HCT116 (cell line): ENCODE measurements at regions not wholly inside any gene's neighbourhood (a gene's known extent, or its start where the extent isn't known, plus 50 kb on each side); places are given as distances from the start of the nearest gene placed in this dataset.

Experiments
- ATAC-seq: fragments of 200-7000 bp; cut with Tn5 transposase; 2 replicates; pipeline ENCODE4 v1.9.1; 2020; ENCODE audit warnings: mild to moderate bottlenecking, moderate library complexity
- BruUV-seq: library from RNA; stranded (reverse); fragments of 400-500 nt; replicated peaks from 2 replicates; lab custom pipeline; 2021; lab: Mats Ljungman, UMichigan
- CTCF ChIA-PET: fragments of 300-600 bp; sonication (Branson Sonifier 250); formaldehyde crosslinking; loops from one replicate; lab custom pipeline; 2021; ENCODE audit warnings: antibody characterized with exemption; lab: Charles Lee
- POLR2A ChIA-PET: fragments of 300-600, 350-600 bp; sonication (Branson Sonifier 250); formaldehyde crosslinking; loops from one replicate; lab custom pipeline; 2021; ENCODE audit warnings: antibody characterized with exemption; lab: Charles Lee
- RAD21 ChIA-PET, 2 experiments: fragments of 300-600 bp; sonication (Branson Sonifier 250); formaldehyde crosslinking; loops; one replicate each; lab custom pipeline; 2023; ENCODE audit warnings: low total read pairs in 2 of 2; ENCODE audit not compliant: uncharacterized antibody in 2 of 2, unreplicated experiment in 2 of 2, low non-redundant PET in 1 of 2; lab: Charles Lee
- DNase-seq: peaks from one replicate; pipeline ENCODE4 v3.0.0-alpha.2; 2010; ENCODE audit warnings: low read depth, low spot score
- H2AFZ ChIP-seq: fragments of 200-600 bp; shearing (Covaris generic), sonication (generic); 2 replicates; pipeline ENCODE4 v1.6.1; 2017; ENCODE audit warnings: low read depth, mixed run types, mixed read lengths, antibody characterized with exemption, low read length; ENCODE audit not compliant: poor library complexity, severe bottlenecking
- H3K27ac ChIP-seq: 2 replicates; pipeline ENCODE4 v1.5.1; 2012; ENCODE audit warnings: low read depth, low read length
- H3K27me3 ChIP-seq: fragments of 200-600 bp; sonication (generic); 2 replicates; pipeline ENCODE4 v1.6.1; 2016; ENCODE audit warnings: mixed run types, low read length, mixed read lengths; ENCODE audit not compliant: insufficient read depth
- H3K36me3 ChIP-seq, 2 experiments: fragments of 200-500 bp in 1 of 2; fragments of 200-600 bp in 1 of 2; sonication (Bioruptor generic) in 1 of 2; sonication (generic) in 1 of 2; 2 replicates each; pipeline versions ENCODE4 v1.5.1 to v1.6.1; 2014 to 2016; ENCODE audit warnings: low read length in 2 of 2, inconsistent platforms in 1 of 2, mixed read lengths in 1 of 2, mixed run types in 1 of 2; ENCODE audit not compliant: insufficient read depth in 2 of 2, control insufficient read depth in 1 of 2
- H3K4me1 ChIP-seq, 2 experiments: fragments of 200-600 bp in 1 of 2; sonication (generic) in 1 of 2; 2 replicates each; pipeline versions ENCODE4 v1.5.1 to v1.6.1; 2012 to 2017; ENCODE audit warnings: low read length in 2 of 2, inconsistent platforms in 1 of 2, mild to moderate bottlenecking in 1 of 2, mixed read lengths in 1 of 2, mixed run types in 1 of 2, moderate library complexity in 1 of 2; ENCODE audit not compliant: insufficient read depth in 2 of 2, control insufficient read depth in 1 of 2
- H3K4me2 ChIP-seq: fragments of 200-600 bp; sonication (generic); 2 replicates; pipeline ENCODE4 v1.6.1; 2017; ENCODE audit warnings: mixed run types, low read length, mixed read lengths
- H3K4me3 ChIP-seq, 2 experiments: fragments of 200-600 bp in 1 of 2; sonication (generic) in 1 of 2; replicated peaks in 1 of 2; 2 replicates each; pipeline ENCODE4 v1.5.1; 2011 to 2016; ENCODE audit warnings: low read length in 2 of 2, control low read depth in 1 of 2, low read depth in 1 of 2, mild to moderate bottlenecking in 1 of 2, mixed read lengths in 1 of 2, mixed run types in 1 of 2
- H3K79me2 ChIP-seq: fragments of 200-600 bp; sonication (generic); 2 replicates; pipeline ENCODE4 v1.6.1; 2017; ENCODE audit warnings: mild to moderate bottlenecking, mixed run types, low read length, moderate library complexity, mixed read lengths; ENCODE audit not compliant: insufficient read depth
- H3K9ac ChIP-seq: fragments of 200-600 bp; sonication (generic); 2 replicates; pipeline ENCODE4 v1.6.1; 2016; ENCODE audit warnings: low read length, mixed read lengths
- H3K9me2 ChIP-seq: fragments of 200-600 bp; sonication (generic), shearing (Covaris generic); 2 replicates; pipeline ENCODE4 v1.6.1; 2017; ENCODE audit warnings: mixed run types, mild to moderate bottlenecking, moderate library complexity; ENCODE audit not compliant: insufficient read depth
- H3K9me3 ChIP-seq, 2 experiments: fragments of 200-500 bp in 1 of 2; fragments of 200-600 bp in 1 of 2; sonication (Bioruptor generic) in 1 of 2; sonication (generic) in 1 of 2; 2 replicates each; pipeline ENCODE4 v1.6.1; 2014 to 2017; ENCODE audit warnings: low read length in 2 of 2, mixed read lengths in 2 of 2, inconsistent platforms in 1 of 2, low read depth in 1 of 2, mild to moderate bottlenecking in 1 of 2, mixed run types in 1 of 2, moderate library complexity in 1 of 2; ENCODE audit not compliant: control insufficient read depth in 1 of 2, insufficient read depth in 1 of 2
- H4K20me1 ChIP-seq: fragments of 200-600 bp; sonication (generic), shearing (Covaris generic); 2 replicates; pipeline ENCODE4 v1.6.1; 2017; ENCODE audit warnings: mixed run types, mild to moderate bottlenecking, moderate library complexity; ENCODE audit not compliant: insufficient read depth
- ATF3 ChIP-seq: IDR thresholded peaks from 2 replicates; pipeline ENCODE4 v1.6.1; 2012
- CBX3 ChIP-seq: IDR thresholded peaks from 2 replicates; pipeline ENCODE4 v1.6.1; 2012; ENCODE audit warnings: low read depth
- CTCF ChIP-seq, 3 experiments: fragments of 200-600 bp in 1 of 3; sonication (generic) in 1 of 3; IDR thresholded peaks in 2 of 3; conservative IDR thresholded peaks in 1 of 3; 2 replicates each; pipeline ENCODE4 v1.5.1; 2012 to 2017; ENCODE audit warnings: low read depth in 2 of 3, low read length in 2 of 3, antibody characterized with exemption in 1 of 3, borderline replicate concordance in 1 of 3, control low read depth in 1 of 3, mild to moderate bottlenecking in 1 of 3, mixed read lengths in 1 of 3, mixed run types in 1 of 3, moderate library complexity in 1 of 3; ENCODE audit not compliant: insufficient read depth in 1 of 3
- EGR1 ChIP-seq: IDR thresholded peaks from 2 replicates; pipeline ENCODE4 v1.6.1; 2012; ENCODE audit warnings: low read depth
- EZH2 ChIP-seq: fragments of 200-600 bp; sonication (generic); IDR thresholded peaks from 2 replicates; pipeline ENCODE4 v1.6.1; 2017; ENCODE audit warnings: antibody characterized with exemption, mixed run types
- EZH2phosphoT487 ChIP-seq: fragments of 200-600 bp; IDR thresholded peaks from 2 replicates; pipeline ENCODE4 v1.6.1; 2018; ENCODE audit warnings: antibody characterized with exemption, borderline replicate concordance
- MAX ChIP-seq: IDR thresholded peaks from 2 replicates; pipeline ENCODE4 v1.6.1; 2012
- RAD21 ChIP-seq: IDR thresholded peaks from 2 replicates; pipeline ENCODE4 v1.6.1; 2012; ENCODE audit warnings: low read depth, mild to moderate bottlenecking
- REST ChIP-seq: IDR thresholded peaks from 2 replicates; pipeline ENCODE4 v1.6.1; 2012; ENCODE audit warnings: low read depth
- SP1 ChIP-seq: IDR thresholded peaks from 2 replicates; pipeline ENCODE4 v1.6.1; 2012; ENCODE audit warnings: low read depth
- YY1 ChIP-seq: IDR thresholded peaks from 2 replicates; pipeline ENCODE4 v1.6.1; 2011; ENCODE audit warnings: low read length, low read depth, moderate library complexity, mild to moderate bottlenecking; ENCODE audit not compliant: insufficient replicate concordance; ENCODE audit errors: extremely low read depth
- ZBTB33 ChIP-seq: IDR thresholded peaks from 2 replicates; pipeline ENCODE4 v1.6.1; 2011; ENCODE audit warnings: mild to moderate bottlenecking, low read length, moderate library complexity; ENCODE audit not compliant: insufficient replicate concordance; ENCODE audit errors: extremely low read depth
- intact Hi-C: fragments of 100-400 bp; cut with micrococcal nuclease; formaldehyde crosslinking; loops from 2 replicates; pipeline ENCODE4 v1.10.0; 2022

- ATAC-seq (no peak), DNase-seq (no peak)
- H3K9ac ChIP-seq, result no peak overlapping the region
- no peaks in the 10 kb centered on the region for H3K4me1 ChIP-seq
- RAD21 ChIA-PET, result no interaction called here
- CTCF ChIA-PET, result no interaction called here
- H3K4me3 ChIP-seq, result no peak overlapping the region
- H4K20me1 ChIP-seq, result no peaks in the 10 kb centered on the region
- no peaks in the 10 kb centered on the region for H3K27me3 ChIP-seq
- H3K79me2 ChIP-seq, result no peaks in the 10 kb centered on the region
- POLR2A ChIA-PET, result no interaction called here
- H3K4me2 ChIP-seq, result no peak overlapping the region
- H3K9me3 ChIP-seq, result no peaks in the 10 kb centered on the region
- H3K9me2 ChIP-seq, result no peaks in the 10 kb centered on the region
- TF ChIP-seq RAD21 (no peak), CTCF (IDR thresholded peaks at IDR 0.05 in 2 of 3, conservative IDR thresholded peaks at IDR 0.05 in 1 of 3; ENCODE audit: borderline replicate concordance in 1 of 3, insufficient read depth in 1 of 3, low read depth in 2 of 3, low read length in 2 of 3) (no peak), ZBTB33 (no peak), MAX (no peak), EGR1 (no peak), EZH2 (no peak), EZH2phosphoT487 (no peak), ATF3 (no peak), SP1 (no peak), YY1 (no peak), CBX3 (no peak), REST (no peak)
- H3K36me3 ChIP-seq, result no peaks in the 10 kb centered on the region
- no peak overlapping the region for H3K27ac ChIP-seq
- intact Hi-C loops, result no loop called here
- H2AFZ ChIP-seq, result no peak overlapping the region
- no TSS peak for BruUV-seq
These were observed 355.1 kb downstream of the GBE1 start for GRCh38 chr3:81406318-81406717.
